Iris pigment epithelial cell (primary cell): ENCODE measurements at regions not wholly inside any gene's neighbourhood (a gene's known extent, or its start where the extent isn't known, plus 50 kb on each side); places are given as distances from the start of the nearest gene placed in this dataset.
"Not testable (repeated sequence)": the region's sequence is repeated elsewhere in the genome, so short reads cannot be mapped to it uniquely, and the experiment has no call there.

Source experiments
- DNase-seq: peaks from one replicate; pipeline ENCODE4 v3.0.0-alpha.2; 2011; ENCODE audit warnings: low read depth

GRCh38 chr4:179683661-179684060 is 2241.4 kb upstream of the AGA start:
- not testable (repeated sequence) for DNase-seq

DNA sequence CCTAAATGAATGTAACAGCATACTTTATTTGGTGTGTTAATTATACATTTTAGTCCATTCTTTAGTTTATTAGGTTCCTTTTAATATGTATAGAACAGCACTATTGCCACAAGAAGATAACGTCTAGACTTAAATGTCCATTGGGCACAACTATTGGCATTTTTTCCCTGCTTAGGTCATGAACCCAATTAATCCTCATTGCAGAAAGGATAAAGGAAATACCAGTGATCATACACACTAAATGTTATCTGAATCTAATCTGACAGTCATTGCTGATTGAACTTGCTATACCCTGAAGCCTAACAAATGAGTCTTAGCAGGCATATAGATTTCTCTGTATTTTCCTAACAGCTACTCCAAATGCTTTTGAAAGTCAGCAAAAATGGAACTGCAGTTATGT is 2250.0 kb upstream of the AGA start:
- no peak for DNase-seq

GRCh38 chr4:179695175-179695574 is 2252.9 kb upstream of the AGA start:
- DNase-seq = peak; percentile 51

GRCh38 chr4:179698321-179698720 is 2256.1 kb upstream of the AGA start:
- DNase-seq = no peak

- no peak for DNase-seq
These were observed 2267.9 kb upstream of the AGA start for GRCh38 chr4:179709961-179710624.

- DNase-seq = no peak
These were observed 2277.7 kb upstream of the AGA start for GRCh38 chr4:179719766-179720450.

GRCh38 chr4:179726491-179726890 is 2284.3 kb upstream of the AGA start:
- not testable (repeated sequence) for DNase-seq

- DNase-seq = no peak
These were observed 2286.1 kb upstream of the AGA start for GRCh38 chr4:179728305-179728704.

DNA sequence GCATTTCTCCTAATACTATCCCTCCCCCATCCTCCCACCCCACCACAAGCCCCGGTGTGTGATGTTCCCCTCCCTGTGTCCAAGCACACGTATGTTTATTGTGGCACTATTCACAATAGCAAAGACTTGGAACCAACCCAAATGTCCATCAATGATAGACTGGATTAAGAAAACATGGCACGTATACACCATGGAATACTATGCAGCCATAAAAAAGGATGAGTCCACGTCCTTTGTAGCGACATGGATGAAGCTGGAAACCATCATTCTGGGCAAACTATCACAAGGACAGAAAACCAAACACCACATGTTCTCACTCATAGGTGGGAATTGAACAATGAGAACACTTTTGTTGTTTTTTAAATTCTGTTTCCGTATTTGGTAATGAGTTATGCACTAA is 2294.6 kb upstream of the AGA start:
- not testable (repeated sequence) for DNase-seq

DNA sequence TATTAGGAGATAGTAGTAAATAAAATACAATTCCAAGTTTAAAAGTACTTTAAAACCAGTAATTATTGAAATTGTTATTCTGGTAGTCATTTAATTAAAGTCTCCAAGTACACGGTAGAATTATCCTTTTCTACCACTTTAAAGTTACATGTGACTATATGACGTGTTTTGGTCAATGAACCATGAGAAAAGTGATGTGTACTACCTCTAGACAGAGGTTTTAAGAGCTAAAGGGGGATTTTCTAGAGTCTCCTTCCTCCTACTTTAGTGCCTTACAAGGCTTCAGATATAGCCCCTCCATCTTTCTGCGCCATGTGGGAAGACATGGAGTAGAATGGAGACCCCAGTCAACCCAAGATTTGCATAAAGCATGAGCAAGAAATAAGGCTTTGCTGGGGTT is 2296.6 kb upstream of the AGA start:
- DNase-seq = no peak

GRCh38 chr4:179747218-179747910 is 2305.1 kb upstream of the AGA start:
- no peak for DNase-seq

DNA sequence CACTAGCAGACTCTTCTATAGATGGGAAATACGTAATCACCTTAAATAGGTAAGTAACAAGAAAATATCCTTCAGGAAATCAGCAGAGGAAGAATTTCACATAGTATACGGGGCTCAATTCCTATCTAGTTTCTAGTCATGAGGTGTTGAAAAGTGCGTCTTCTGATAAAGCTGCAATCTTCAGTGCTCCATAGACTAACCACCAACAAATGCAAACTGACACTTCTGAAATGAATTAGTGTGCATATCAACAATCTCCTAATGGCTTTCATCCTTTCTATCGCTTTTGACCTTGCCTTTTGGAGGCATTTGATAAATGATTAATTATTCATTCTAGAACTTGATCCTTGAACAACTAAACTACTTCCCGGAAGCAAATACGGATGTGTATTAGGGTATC is 2306.6 kb upstream of the AGA start:
- no peak for DNase-seq

DNA sequence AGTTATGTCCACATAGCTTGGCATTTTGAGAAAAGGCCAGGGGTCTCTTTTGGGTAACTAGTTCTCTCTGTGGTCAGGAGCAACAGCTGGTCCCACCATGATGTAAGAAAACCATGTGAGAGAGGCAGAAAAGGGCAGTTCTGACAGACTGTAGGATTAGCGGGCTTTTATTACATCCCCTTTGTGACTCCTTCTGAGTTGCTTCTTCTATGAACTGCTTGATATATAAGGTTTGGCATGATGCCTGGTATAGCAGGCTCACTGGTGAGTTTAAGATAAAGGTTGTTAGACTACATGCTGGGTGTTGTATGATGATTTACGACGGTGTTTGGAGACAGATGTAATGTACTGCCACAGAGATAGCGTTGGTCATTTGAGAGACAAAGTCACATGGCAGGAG is 2308.1 kb upstream of the AGA start:
- no peak for DNase-seq

- no peak for DNase-seq
These were observed 2309.4 kb upstream of the AGA start for GRCh38 chr4:179751669-179752068.

GRCh38 chr4:179755322-179755721 is 2313.1 kb upstream of the AGA start:
- no peak for DNase-seq

DNA sequence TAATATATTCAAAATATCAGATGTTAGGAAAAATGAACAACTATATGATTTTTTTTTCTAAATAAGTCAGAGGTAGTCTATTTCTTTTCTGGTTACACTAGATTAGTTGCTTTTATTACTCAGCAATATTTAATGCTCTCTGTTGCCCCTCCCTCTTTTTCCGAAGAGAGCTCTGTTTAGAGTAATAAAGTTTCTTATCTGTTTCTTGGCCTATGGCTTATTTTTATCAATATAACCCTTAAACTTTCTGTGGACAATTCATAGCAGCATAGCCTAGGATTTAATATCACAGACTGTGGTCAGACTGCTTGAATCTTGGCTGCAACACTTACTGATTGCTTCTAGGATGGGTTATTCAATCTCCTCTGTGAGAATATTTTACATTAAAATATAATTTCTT is 2315.4 kb upstream of the AGA start:
- no peak for DNase-seq

DNA sequence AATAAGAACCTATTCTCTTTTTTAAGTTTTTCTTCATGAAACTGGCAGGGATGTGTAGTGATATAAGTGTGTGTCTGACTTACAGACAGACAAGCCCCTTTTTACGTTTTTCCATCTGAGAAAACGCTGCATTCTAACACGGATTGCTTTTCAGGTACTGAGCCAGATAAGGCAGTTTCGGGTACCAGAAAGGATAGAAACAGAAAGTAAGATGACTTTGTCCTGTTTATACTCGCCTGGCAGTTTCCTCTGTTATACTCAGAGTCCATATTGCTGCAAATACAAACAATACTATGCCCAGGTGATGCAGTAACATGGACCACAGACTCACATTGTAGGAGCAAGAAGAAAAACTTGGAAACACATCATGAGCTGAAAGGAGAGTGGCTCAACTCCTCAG is 2320.6 kb upstream of the AGA start:
- no peak for DNase-seq

DNA sequence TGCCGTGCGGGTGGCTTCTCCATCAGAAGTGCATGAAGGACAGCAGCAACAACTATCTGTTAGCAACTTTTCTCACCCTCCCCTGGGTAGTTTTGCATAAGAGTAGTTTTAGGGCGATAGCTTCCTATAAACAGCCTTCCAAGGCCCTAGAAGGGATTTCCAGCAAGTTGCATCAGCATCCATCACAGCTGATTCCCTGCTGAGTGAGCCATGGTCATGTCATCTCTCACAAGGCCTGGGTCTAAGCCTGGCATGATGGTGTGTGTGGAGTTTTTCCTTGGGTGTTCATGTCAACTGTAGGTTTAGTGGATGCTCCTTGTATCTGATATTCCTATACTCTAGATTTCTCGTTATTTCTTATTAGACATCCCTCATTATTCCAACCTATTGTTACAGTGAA is 2324.7 kb upstream of the AGA start:
- no peak for DNase-seq

DNA sequence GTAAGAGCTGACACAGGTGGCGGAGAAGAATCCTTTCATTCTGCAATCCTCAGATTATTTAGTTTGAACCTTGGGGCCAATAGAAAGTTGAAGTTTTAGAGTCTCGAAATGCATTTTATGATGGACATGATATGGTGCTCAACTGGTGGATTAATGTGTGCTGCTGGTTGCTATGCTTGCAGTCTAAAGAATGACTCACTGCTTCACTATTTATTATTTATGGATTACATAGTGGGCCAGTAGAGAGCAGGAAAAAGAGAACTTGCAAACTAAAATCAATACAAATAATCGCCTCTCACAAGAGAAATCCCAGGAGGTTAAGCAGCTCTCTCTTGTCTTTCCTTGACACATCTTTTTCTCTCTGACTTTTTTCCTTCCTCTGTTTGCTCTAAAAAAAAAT is 2326.8 kb upstream of the AGA start:
- no peak for DNase-seq

DNA sequence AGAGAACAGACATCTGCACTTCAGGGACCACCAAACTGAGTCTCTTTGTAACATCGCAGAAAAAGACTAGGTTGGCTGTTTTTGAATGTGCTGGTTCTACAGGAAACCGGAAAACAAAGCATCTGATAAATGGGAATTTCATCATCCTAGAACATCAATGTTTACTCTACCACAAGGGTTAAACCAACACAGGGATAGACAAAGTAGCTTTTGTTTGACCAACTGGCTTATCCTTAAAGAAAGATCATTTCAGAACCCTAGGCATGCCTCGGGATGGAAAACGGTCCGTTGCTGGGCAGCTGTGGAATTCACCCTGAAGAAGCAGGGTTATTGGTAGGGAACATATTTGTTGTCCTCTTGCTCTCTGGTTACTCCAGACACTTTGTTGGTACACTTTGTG is 2355.5 kb upstream of the AGA start:
- no peak for DNase-seq

DNA sequence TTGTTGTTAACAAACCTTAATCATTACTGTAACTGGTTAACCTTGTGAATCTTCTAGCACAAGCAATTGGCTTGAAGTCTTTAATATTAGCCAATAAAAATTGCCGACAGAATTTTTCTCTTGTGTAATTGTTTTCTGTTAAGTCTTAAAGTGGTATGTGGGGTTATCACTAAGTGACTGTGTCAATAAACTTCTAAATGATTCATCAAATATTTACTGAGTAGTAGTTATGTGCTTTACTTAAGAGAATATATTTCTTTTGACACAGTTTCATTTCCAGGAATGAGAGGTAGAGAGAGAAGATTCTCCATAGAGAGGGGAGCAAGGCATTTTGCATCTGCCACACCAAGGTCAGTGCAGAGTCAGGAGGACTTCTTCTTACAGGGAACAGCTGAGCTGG is 2361.6 kb upstream of the AGA start:
- peak; percentile 1 for DNase-seq

DNA sequence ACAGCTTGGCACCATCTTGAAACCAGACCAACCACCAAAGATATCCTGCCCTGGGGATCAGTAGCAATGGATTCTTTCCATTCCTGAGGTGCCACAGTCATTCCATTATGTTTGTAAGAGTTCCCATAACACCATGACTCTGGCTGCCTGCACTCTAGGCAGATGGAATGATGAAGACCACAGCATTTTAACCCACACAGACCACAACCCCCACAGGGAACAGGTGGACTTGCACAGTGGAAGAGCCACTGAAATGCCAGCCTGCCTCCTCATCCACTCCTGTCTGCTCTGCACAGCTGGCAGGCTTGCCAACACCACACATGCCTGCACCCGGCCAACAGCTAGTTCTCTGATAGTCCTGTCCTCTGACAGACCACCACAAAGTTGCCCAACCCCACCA is 2362.2 kb upstream of the AGA start:
- DNase-seq = peak; percentile 30

- DNase-seq = no peak
These were observed 2375.1 kb upstream of the AGA start for GRCh38 chr4:179817317-179817716.
